OCI-LY3 (cell line): ENCODE measurements at regions not wholly inside any gene's neighbourhood (a gene's known extent, or its start where the extent isn't known, plus 50 kb on each side); places are given as distances from the start of the nearest gene placed in this dataset.

Experiments
- EZH2phosphoT487 ChIP-seq: fragments of 200-600 bp; shearing (Covaris generic); IDR thresholded peaks from 2 replicates; pipeline ENCODE4 v1.6.1; 2018; ENCODE audit warnings: antibody characterized with exemption, mixed run types, low read depth
- TF ChIP-seq, protein P1 (sequence below): fragments of 200-600, 300-600 bp; sonication (generic); IDR thresholded peaks from 2 replicates; pipeline ENCODE4 v1.5.1; 2014; ENCODE audit warnings: antibody characterized with exemption, low read length, low read depth

DNA sequence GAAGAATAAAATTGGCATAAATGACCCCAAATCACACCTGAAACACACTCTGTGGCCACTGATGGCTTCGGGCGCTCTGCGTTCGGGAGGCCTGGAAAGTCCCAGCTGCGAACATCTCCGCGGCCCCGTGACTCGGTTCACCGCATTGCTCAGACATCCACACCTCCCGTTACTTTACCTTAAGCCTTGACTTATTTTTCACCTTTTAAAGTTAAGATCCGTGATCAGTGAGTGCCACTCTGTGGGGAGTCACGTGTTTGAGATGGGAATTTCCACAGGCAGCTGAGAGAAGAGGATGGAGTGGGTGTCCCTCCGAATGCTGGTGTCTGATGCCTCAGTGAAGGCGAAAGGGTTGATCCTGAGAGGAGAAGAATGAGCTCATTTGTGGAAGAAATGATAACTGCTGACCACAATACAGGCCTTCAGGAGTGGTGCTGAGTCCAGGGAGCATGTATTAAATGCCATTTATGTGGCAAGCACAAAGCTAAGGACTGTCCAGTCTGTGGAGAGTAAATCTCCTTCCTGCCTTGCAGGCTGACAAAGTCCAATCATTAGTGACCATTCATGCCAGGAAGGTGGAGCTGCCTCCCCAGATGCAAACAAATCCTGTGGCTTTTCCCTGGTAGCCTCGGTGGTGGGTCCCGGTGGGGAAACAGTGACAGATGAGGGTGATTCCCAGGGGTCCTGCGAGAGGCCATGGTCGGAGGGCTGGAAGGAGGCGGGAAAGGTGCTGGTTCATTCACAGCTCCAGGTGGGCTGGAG is 168.8 kb downstream of the RTP5 start:
- TF ChIP-seq, protein P1, sequence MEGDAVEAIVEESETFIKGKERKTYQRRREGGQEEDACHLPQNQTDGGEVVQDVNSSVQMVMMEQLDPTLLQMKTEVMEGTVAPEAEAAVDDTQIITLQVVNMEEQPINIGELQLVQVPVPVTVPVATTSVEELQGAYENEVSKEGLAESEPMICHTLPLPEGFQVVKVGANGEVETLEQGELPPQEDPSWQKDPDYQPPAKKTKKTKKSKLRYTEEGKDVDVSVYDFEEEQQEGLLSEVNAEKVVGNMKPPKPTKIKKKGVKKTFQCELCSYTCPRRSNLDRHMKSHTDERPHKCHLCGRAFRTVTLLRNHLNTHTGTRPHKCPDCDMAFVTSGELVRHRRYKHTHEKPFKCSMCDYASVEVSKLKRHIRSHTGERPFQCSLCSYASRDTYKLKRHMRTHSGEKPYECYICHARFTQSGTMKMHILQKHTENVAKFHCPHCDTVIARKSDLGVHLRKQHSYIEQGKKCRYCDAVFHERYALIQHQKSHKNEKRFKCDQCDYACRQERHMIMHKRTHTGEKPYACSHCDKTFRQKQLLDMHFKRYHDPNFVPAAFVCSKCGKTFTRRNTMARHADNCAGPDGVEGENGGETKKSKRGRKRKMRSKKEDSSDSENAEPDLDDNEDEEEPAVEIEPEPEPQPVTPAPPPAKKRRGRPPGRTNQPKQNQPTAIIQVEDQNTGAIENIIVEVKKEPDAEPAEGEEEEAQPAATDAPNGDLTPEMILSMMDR = no peak
- no peak for TF ChIP-seq EZH2phosphoT487
